ENCODE measurements at regions not wholly inside any gene's neighbourhood (a gene's known extent, or its start where the extent isn't known, plus 50 kb on each side); places are given as distances from the start of the nearest gene placed in this dataset.

DNA sequence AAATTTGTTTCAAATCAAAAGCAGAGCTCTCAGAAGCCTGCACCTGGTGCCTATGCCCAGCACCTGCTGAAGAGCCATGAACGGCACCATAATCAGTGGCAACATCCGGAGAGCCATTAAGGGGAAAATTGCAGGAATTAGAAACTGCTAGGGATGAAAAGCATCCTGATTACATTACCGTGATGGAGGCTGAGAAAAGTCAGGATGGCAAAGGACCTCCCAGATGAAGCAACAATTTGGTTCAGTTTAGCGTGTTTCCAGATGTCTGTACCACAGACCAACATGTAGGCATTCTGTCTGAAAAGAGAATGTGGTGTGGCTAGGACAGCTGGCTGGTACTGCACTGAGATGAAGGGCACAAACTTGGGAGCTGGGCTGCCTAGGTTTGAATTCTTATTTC, 106.1 kb downstream of the EOMES start:
- H3F3A ChIP-seq (ENCODE audit: low read depth): no peaks in the 10 kb centered on the region
- H3K4me3 ChIP-seq (ENCODE audit: low read length, poor library complexity, severe bottlenecking): no peak overlapping the region
- no peaks in the 10 kb centered on the region for H4K20me1 ChIP-seq (ENCODE audit: insufficient read depth, low read length, poor library complexity, severe bottlenecking)
- no peaks in the 10 kb centered on the region for H3K9me2 ChIP-seq (replicated peaks; ENCODE audit: low read depth, low read length)
- H3K27me3 ChIP-seq (ENCODE audit: insufficient read depth, low read length, poor library complexity, severe bottlenecking): no peaks in the 10 kb centered on the region
- TF ChIP-seq EZH2phosphoT487 (IDR thresholded peaks at IDR 0.05; ENCODE audit: borderline replicate concordance) (no peak), CTCF (conservative IDR thresholded peaks at IDR 0.05; ENCODE audit: low read length) (no peak)
- H2AFZ ChIP-seq (ENCODE audit: low read length): no peak overlapping the region
- no peaks in the 10 kb centered on the region for H3K36me3 ChIP-seq (ENCODE audit: insufficient read depth, low read length)
- no peak overlapping the region for H3K4me2 ChIP-seq (ENCODE audit: low read depth, low read length, poor library complexity, severe bottlenecking)
- H3K79me2 ChIP-seq (ENCODE audit: insufficient read depth, low read length): no peaks in the 10 kb centered on the region
- no peak overlapping the region for H3K9ac ChIP-seq (ENCODE audit: low read depth, low read length, poor library complexity, severe bottlenecking)
- H3K9me3 ChIP-seq (ENCODE audit: insufficient read depth, low read depth, low read length): no peaks in the 10 kb centered on the region; the same call in 1 of the 2 replicates
- H3K4me1 ChIP-seq (ENCODE audit: insufficient read depth, low read length, poor library complexity, severe bottlenecking): no peaks in the 10 kb centered on the region

DNA sequence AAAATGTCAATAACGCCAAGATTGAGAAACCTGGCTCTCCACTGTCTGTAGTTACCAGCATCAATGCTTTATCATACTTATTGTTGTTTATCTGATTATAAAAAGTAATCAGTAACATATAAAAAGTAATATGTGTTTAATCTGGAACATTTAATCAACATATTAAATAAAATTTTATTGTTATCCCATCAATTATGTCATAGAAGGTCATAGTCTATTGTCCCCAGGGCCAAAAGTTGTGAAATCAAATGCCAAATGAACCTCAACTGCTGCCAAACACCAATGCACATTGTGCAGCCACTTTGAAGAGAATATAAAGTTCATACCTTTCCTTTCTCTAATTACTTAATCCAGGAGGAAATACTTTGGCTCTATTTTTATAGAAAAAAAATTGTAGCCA, 106.6 kb downstream of the EOMES start:
- Histone ChIP-seq H3K4me3 (ENCODE audit: low read length, poor library complexity, severe bottlenecking) (no peak overlapping the region), H3K36me3 (ENCODE audit: insufficient read depth, low read length) (no peaks in the 10 kb centered on the region), H3K79me2 (ENCODE audit: insufficient read depth, low read length) (no peaks in the 10 kb centered on the region), H4K20me1 (ENCODE audit: insufficient read depth, low read length, poor library complexity, severe bottlenecking) (no peaks in the 10 kb centered on the region), H3K9me3 (ENCODE audit: insufficient read depth, low read depth, low read length) (no peaks in the 10 kb centered on the region; the same call in 1 of the 2 replicates), H3K27me3 (ENCODE audit: insufficient read depth, low read length, poor library complexity, severe bottlenecking) (no peaks in the 10 kb centered on the region), H2AFZ (ENCODE audit: low read length) (no peak overlapping the region), H3F3A (ENCODE audit: low read depth) (no peaks in the 10 kb centered on the region), H3K9me2 (replicated peaks; ENCODE audit: low read depth, low read length) (no peaks in the 10 kb centered on the region), H3K4me2 (ENCODE audit: low read depth, low read length, poor library complexity, severe bottlenecking) (no peak overlapping the region), H3K9ac (ENCODE audit: low read depth, low read length, poor library complexity, severe bottlenecking) (no peak overlapping the region), H3K4me1 (ENCODE audit: insufficient read depth, low read length, poor library complexity, severe bottlenecking) (no peaks in the 10 kb centered on the region)
- no peak for TF ChIP-seq CTCF (conservative IDR thresholded peaks at IDR 0.05; ENCODE audit: low read length)
- TF ChIP-seq EZH2phosphoT487 (IDR thresholded peaks at IDR 0.05; ENCODE audit: borderline replicate concordance): no peak

GRCh38 chr3:27614592-27614991, 107.5 kb downstream of the EOMES start:
- no peak overlapping the region for H3K4me3 ChIP-seq (ENCODE audit: low read length, poor library complexity, severe bottlenecking)
- no peaks in the 10 kb centered on the region for H3K79me2 ChIP-seq (ENCODE audit: insufficient read depth, low read length)
- H3K9me3 ChIP-seq (ENCODE audit: insufficient read depth, low read depth, low read length): no peaks in the 10 kb centered on the region; the same call in 1 of the 2 replicates
- H2AFZ ChIP-seq (ENCODE audit: low read length): no peak overlapping the region
- H3K36me3 ChIP-seq (ENCODE audit: insufficient read depth, low read length): no peaks in the 10 kb centered on the region
- H4K20me1 ChIP-seq (ENCODE audit: insufficient read depth, low read length, poor library complexity, severe bottlenecking): no peaks in the 10 kb centered on the region
- H3K4me2 ChIP-seq (ENCODE audit: low read depth, low read length, poor library complexity, severe bottlenecking): no peak overlapping the region
- TF ChIP-seq CTCF (conservative IDR thresholded peaks at IDR 0.05; ENCODE audit: low read length) (no peak), EZH2phosphoT487 (IDR thresholded peaks at IDR 0.05; ENCODE audit: borderline replicate concordance) (no peak)
- no peaks in the 10 kb centered on the region for H3K4me1 ChIP-seq (ENCODE audit: insufficient read depth, low read length, poor library complexity, severe bottlenecking)
- no peak overlapping the region for H3K9ac ChIP-seq (ENCODE audit: low read depth, low read length, poor library complexity, severe bottlenecking)
- no peaks in the 10 kb centered on the region for H3F3A ChIP-seq (ENCODE audit: low read depth)
- no peaks in the 10 kb centered on the region for H3K9me2 ChIP-seq (replicated peaks; ENCODE audit: low read depth, low read length)
- no peaks in the 10 kb centered on the region for H3K27me3 ChIP-seq (ENCODE audit: insufficient read depth, low read length, poor library complexity, severe bottlenecking)
